Endothelial cell (in vitro differentiated cells): ENCODE measurements at regions not wholly inside any gene's neighbourhood (a gene's known extent, or its start where the extent isn't known, plus 50 kb on each side); places are given as distances from the start of the nearest gene placed in this dataset.

Experiments
- DNase-seq: peaks from one replicate; pipeline ENCODE4 v3.0.0; 2021; ENCODE audit warnings: low spot score
- H3K27ac Mint-ChIP-seq: one replicate; pipeline ENCODE4 v1.8.0; 2021; ENCODE audit warnings: mixed read lengths, inconsistent platforms; ENCODE audit not compliant: unreplicated experiment
- H3K27me3 Mint-ChIP-seq: one replicate; pipeline ENCODE4 v1.8.0; 2021; ENCODE audit warnings: mild to moderate bottlenecking, moderate library complexity, mixed read lengths, inconsistent platforms; ENCODE audit not compliant: unreplicated experiment
- H3K36me3 Mint-ChIP-seq: one replicate; pipeline ENCODE4 v1.8.0; 2021; ENCODE audit warnings: mild to moderate bottlenecking, low read depth, mixed read lengths, inconsistent platforms; ENCODE audit not compliant: unreplicated experiment
- H3K4me1 Mint-ChIP-seq: one replicate; pipeline ENCODE4 v1.8.0; 2021; ENCODE audit warnings: mild to moderate bottlenecking, mixed read lengths, inconsistent platforms; ENCODE audit not compliant: unreplicated experiment
- H3K4me3 Mint-ChIP-seq: one replicate; pipeline ENCODE4 v1.8.0; 2021; ENCODE audit warnings: mild to moderate bottlenecking, mixed read lengths, inconsistent platforms; ENCODE audit not compliant: unreplicated experiment
- H3K9me3 Mint-ChIP-seq: one replicate; pipeline ENCODE4 v1.8.0; 2021; ENCODE audit warnings: mixed read lengths, inconsistent platforms; ENCODE audit not compliant: unreplicated experiment
- TF ChIP-seq, protein P1 (sequence below): fragments of 200-600 bp; sonication (generic); IDR thresholded peaks from one replicate; pipeline ENCODE4 v1.5.0; 2021; ENCODE audit warnings: antibody characterized with exemption; ENCODE audit not compliant: unreplicated experiment

DNA sequence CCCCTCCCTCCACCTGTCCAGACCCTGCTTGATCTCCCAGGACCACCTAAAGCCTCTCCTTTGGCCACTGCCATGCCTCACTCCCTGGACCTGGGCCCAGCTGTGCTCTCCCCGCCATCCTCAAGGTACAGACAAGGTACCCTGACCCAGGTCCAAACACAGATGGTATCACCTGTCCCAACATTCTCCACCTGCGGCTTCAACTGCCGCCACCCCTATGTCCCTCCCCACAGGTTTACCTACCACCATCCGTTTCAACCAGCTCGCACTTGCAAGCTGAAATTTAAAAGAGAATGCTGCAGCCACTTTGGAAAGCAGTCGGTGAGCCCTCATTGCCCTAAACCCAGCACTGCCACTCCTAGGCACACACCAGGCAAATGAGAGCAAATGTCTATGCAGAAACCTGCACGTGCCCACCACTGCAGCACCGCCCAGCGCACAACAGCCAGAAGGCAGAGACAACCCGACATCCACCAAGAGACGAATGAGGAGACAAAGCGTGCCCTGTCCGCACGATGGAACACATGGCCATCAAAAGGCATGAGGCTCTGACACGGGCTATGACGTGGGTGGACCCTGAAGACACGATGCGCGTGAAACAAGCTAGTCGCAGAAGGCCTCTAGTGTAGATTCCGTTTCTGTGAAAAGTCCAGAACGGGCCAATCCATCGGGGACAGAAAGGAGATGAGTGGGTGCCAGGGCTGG lies 71.0 kb downstream of the RFLNA start:
- Mint-ChIP-seq H3K27me3 (peaks cover 7% of the 10 kb centered on the region), H3K9me3 (no peaks in the 10 kb centered on the region), H3K27ac (no peak overlapping the region), H3K4me1 (no peaks in the 10 kb centered on the region), H3K36me3 (peaks cover 19% of the 10 kb centered on the region), H3K4me3 (no peak overlapping the region)
- DNase-seq = no peak
- TF ChIP-seq, protein P1, sequence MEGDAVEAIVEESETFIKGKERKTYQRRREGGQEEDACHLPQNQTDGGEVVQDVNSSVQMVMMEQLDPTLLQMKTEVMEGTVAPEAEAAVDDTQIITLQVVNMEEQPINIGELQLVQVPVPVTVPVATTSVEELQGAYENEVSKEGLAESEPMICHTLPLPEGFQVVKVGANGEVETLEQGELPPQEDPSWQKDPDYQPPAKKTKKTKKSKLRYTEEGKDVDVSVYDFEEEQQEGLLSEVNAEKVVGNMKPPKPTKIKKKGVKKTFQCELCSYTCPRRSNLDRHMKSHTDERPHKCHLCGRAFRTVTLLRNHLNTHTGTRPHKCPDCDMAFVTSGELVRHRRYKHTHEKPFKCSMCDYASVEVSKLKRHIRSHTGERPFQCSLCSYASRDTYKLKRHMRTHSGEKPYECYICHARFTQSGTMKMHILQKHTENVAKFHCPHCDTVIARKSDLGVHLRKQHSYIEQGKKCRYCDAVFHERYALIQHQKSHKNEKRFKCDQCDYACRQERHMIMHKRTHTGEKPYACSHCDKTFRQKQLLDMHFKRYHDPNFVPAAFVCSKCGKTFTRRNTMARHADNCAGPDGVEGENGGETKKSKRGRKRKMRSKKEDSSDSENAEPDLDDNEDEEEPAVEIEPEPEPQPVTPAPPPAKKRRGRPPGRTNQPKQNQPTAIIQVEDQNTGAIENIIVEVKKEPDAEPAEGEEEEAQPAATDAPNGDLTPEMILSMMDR = no peak
